GM21717 (cell line): ENCODE measurements at regions not wholly inside any gene's neighbourhood (a gene's known extent, or its start where the extent isn't known, plus 50 kb on each side); places are given as distances from the start of the nearest gene placed in this dataset.

Experiments used
- ATAC-seq: cut with Tn5 transposase; IDR thresholded peaks from one replicate; pipeline ENCODE4 v1.9.1; 2021; ENCODE audit warnings: mild to moderate bottlenecking, moderate library complexity; ENCODE audit not compliant: unreplicated experiment

DNA sequence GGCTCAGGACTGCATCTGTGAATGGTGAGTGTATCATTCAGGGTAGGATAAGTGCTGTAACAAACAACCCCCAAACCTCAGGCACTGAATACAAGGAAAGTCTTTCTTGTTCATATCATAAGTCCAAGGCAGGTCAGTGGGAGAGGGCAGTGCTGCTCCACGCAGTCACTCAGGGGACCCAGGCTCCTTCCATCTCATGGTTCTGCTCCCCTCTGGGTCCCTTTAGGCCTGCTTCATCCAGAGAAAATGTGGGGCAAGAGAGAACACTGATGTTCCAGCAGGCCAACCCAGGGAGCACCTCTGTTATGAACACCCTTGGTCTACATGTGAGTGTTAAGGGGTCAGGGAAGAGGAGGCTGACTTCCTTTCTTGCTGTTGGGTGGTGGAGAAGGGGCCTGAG lies 187.8 kb downstream of the CHST1 start:
- no peak for ATAC-seq

DNA sequence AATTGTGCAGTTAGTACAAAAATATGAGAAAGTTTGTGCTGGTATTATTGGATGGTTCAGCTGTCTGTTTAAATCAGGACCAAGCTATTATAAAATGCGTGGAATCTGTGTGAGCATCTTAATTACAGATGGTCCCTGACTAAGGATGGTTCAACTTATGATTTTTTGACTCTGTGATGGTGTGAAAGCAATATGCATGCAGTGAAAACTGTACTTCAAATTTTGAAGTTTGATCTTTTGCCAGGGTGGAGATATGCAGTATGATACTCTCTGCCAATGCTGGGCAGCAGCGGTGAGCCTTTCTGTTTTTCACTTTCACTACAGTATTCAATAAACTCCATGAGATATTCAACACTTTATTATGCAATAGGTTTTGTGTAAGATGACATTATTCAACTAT lies 189.3 kb downstream of the CHST1 start:
- no peak for ATAC-seq

DNA sequence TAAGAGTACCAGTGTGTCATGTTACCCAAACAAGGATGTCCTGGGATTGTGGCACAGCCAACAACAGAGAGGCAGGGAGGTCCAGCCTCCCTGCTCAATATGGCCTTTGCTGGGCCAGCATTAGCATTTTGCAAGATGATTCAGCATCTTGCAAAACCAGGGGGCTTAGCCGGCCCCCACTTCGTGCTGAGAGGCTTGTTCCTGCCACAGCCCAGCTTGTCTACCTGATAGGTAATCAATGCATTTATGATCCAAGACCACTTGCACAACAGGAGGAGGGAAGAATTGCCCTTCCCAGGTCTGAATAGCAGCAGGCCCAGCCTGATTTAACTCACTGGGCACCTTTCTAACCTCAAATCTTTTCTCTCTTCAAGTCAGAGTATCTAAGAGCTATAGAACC lies 189.0 kb upstream of the SYT13 start:
- no peak for ATAC-seq

DNA sequence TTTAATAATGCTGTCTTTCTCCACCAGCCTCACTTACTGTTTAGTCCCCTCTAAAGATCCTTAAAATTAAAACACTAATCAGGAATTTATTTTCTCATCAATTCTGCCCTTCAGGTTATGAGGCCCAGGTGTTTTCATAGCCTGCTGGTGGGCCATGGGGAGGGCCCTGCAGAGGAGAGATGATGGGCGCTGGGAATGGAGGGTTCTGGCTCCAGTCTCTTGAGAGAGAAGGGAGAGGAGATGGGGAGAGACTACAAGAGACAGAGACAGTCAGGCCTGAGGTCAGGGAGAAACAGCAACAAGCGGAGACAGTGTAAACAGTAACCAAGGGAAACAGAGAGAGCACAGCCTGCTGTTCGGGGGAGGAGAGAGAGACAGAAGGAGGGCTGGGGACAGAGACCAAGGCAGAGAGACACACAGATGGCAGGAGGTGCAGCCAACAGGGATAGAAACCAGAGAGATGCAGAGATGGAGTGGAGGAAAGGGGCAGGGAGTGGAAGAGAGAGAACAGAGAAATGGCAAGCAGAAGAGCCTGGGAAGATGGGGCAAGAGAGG lies 187.3 kb upstream of the SYT13 start:
- no peak for ATAC-seq

DNA sequence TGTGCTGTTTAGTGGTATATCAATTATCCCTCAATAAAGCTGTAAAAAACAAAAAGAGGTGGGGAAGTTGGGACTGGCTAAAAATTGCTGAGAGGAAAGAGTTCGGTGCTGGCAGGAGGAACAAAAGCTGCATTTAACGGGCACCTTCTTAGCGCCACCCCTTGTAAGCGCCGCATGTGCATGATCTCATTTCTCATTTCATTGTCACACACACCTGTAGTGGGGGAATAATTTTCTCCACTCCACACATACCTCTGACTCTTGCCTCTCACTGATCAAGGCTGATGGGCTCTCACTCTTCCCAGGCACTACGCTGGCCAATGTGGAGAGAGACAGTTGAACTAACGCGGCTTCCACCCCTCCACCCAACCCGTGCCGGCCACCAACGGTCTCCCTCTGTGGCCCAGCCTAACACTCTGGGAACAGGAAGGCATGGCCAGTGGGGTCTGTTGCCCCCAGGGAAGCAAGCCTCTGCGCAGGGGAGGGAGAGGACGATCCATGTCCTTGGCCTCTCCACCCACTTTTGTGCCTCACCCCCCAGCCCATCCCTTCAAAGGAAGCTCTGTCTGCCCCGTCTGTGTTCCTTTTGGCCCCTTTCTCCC lies 186.7 kb upstream of the SYT13 start:
- no peak for ATAC-seq

DNA sequence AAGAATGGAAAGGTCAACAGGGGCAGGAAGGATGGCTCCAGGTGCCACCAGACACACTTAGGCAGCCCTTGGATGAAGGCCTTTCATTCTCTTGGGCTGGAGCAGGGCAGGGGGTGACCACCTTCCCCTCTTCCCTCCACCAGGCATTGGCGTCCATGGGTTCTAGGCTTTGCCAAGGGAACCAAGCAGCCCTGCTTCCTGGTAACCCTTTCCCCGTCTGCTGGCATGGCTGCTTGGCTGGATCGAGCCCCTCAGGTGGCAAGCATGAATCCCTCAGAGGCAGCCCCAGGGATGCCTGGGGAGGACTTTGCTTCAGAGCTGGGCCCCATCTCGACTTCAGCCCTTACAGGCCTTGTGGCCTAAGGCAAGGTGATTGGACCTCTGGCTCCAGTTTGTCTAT lies 185.1 kb upstream of the SYT13 start:
- ATAC-seq: no peak

DNA sequence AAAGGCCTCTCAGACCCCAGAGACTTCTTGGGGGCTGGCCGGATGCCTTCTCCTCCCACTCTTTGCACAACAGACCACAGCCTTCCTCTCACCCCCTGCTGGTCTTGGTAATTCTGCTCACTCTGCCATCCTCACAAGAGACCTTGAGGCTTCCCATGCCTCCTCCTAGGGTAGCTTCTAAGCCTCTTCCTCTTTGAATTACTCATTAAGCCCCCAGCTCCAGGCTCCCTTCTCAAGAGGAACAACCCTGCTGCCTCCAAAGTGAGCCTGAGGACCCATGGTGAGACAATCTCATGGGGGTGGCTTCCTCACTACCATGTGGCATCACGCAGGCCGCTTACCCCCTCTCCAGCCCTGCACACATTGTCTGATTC lies 184.6 kb upstream of the SYT13 start:
- no peak for ATAC-seq

DNA sequence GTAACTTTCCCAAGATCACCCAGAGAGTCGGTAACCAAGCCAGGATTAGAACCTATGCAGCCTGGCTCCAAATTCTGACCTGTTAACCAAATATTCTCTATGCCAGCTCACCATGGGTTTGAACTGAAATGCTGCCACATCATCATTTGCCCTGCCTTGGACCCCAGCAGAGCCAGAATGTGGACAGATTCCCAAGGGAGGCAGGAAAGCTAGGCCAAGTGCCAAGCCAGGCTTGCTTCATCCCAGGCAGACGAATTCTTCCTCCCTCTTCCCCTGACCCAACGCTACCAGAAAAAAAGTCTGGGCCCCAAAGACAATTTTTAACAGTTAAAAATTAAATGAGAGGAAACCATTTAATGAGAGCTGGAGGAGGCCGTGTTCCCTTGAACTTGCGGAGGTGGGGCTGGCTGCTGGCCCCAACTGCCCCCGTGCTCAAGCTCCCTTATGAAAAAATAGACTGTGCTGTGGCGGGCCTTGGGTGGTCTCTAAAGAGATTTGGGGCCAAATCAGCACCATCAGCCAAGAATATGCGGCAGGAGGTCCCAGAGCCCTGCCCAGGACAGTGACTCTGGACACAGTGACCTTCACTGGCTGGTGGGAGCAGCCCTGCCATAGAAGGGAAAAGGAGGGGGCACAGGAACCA lies 184.1 kb upstream of the SYT13 start:
- ATAC-seq: no peak

DNA sequence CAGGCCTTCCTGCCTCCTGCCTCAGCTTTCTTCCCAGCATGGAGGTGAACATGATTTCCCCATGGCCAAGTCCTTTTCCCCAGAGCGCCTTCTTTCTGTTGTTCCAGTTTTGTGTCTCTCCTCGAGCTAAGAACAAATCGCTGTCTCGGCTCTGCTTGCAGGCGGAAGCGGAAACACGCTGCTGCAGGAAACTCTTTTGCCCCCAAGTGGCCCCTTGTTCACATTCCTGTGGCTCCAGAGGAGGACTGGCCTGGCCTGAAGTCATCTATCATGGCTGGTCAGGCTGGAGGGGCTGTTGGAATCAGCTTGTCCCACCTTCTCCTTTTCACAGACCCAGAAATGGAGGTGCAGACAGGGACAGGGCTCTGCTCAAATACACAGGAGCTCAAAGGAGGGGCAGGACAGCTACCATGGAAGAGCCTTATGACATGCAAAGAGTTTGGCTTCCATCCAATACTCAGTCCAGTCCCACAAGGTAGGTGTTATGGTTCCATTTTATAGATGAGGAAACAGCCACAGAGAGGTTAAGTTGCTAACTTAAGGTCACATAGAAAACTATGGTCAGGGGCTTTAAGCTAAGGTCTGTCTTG lies 182.2 kb upstream of the SYT13 start:
- no peak for ATAC-seq

DNA sequence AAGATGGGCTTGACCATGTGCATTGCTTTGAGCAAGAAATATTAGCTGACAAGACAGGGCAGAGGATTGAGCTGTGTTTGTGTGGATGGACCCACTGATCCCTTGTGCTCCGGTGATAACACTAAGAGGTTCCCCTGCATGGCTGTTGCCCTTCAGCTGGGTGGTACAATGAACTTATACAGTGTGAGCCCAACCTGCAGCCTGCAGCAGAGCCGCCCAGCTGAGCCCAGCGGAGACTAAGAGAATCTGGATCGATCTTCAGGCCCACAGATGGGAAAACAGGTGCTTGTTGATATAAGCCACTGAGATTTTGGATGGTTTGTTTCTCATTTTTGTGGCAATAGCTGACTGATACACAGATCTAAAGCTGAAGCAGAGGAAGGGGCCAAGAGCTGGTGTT lies 177.4 kb upstream of the SYT13 start:
- no peak for ATAC-seq

DNA sequence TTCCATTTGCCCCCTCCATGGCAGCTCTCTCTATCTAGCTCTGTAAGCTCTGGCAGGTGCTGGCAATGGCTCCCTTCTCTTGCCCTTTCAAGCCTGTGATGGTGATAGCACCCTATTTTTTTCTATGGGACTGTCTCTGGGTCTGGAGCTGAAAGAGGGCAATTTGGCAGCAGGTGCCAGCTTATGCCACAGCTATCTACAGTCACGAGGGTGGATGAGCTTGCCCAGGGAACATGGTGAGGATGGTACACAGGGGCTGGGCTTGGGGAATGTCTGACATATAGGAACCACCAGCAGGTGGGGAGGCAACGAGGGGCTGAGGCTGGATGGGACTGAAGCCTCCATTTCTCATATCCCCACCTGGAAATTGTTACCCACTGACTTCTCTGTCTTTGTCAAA lies 175.4 kb upstream of the SYT13 start:
- ATAC-seq: no peak

DNA sequence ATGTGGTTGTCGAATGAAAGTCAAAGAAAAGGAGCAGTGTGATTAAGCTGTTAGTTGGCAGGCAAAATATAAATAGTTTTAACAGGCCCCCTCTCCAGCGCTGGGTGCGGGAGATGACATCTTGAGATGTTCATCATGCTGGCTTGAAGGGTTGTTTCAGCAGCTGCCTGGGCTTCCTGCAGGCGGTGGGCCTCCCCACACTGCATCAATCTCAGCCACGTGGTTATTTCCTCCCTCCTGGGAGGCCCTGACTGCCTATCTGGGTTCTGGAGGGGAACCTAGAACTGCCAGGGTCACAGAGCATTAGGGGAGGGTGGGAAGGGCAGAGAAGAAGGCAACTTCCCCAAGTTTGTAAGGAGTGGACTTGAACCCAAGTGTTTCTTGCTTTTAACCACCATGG lies 173.3 kb upstream of the SYT13 start:
- ATAC-seq: no peak

DNA sequence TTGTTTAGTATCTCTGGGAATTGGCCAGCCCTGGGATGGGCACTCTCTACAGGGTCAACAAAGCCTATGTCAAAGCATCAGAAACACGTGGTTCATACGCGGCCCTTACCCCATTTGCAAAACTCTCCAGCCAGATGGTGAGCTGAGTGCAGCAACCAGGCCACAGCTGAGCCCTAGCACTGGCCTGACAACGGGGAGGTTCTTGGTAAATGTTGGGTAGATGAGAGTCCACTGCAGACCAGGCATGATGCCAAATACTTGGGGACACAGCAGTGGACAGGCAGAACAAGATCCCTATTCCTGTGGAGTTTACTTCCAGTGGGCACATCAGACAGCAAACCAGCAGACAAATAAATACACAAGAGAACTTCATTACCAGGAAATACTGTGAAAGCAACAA lies 172.1 kb upstream of the SYT13 start:
- no peak for ATAC-seq

DNA sequence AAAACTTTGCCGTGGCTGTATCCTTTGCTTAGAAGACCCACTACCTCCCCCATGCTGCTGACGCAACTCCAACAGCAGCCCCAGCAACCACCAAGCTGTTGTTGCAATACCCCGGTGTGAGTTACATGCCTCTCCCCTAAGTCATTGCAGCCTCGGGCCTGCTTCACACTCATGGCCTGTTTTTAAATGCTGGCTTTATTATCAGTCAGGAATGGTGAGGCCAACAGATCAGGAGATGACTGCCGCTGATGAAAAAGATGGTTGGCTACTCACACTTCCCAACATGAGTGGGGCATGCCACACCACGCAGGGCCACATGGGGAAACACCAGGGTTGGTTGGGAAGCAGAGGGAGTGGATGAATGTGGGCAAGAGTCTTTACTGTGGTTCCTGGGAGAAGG lies 171.5 kb upstream of the SYT13 start:
- no peak for ATAC-seq

DNA sequence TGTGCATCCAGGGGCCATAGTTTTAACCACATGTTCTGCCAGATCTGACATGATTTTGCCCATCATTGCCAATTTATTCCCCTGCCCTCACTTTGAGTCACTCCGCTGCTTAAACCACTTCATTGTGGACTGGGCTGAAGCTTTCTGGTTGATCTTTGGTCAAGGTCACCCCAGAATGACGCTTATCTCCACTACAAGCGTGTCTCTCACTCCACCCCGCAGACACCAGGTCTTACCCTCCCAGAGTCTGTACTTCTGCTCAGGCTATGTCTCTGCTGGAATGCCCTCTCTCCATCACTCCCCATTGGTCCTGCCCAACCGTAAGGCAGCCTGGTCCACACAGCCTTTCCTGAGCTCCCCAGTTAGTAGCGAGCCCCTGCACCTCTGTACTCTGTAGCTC lies 170.5 kb upstream of the SYT13 start:
- ATAC-seq: no peak

DNA sequence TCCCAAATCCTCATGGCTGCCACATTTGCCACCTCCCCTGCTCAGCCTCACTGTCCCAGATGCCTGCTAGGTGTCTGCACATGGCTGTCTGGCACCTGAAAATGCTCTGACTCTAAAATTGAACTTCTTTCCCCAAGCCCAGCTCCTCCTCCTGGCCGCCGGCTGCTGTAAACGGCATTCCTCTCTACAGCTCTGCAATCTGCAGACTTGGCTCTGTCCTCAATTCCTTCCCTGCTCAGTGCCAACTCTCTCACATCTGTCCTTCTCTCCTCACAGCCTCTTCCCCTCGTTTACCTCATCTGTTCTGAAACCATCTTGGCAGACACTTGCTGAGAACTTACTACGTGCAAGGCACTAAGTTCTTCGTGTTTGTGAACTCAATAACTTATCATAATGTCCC lies 169.4 kb upstream of the SYT13 start:
- ATAC-seq: no peak

DNA sequence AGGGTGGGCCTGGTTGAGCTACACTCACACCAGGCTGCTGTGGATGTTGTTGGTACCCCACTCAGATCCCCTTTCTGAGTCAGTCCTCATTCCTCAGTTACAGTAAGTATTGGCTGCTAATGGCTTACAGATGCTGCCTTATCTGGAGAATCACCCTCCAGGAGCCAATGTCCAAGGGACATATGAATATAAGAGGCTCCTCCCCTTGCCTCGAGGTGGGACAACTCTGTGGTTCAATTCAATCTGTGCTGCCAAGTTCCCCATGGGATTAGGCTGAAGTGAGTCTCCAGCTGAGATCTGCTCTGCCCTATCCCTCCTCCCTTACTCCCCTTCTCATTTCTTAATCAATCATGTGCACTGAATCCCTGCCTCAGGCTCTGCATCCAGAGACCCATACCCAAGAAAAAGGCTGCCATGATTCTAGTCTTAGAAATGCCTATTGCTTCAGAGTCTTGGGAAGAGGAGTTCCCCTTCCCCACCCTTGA lies 168.8 kb upstream of the SYT13 start:
- no peak for ATAC-seq

DNA sequence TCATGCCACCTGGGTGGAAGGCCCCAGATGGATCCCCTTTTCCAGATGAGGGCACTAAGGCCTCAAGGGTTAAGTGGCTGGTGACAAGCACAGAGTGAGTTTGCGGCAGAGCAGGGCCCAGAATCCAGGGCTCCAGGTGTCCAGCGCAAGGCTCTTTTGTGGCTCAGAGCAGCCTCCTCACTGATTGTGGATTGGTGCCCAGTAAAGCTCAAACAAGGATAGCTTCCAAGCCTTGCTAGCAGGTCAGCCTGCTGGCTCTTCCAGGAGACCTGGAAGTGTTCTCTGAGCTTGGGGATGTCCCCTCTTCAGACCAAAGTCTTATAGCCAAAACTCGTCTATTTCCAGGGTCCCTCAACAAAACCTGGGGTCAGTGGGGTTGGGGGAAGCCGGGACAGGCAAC lies 167.6 kb upstream of the SYT13 start:
- ATAC-seq: no peak

DNA sequence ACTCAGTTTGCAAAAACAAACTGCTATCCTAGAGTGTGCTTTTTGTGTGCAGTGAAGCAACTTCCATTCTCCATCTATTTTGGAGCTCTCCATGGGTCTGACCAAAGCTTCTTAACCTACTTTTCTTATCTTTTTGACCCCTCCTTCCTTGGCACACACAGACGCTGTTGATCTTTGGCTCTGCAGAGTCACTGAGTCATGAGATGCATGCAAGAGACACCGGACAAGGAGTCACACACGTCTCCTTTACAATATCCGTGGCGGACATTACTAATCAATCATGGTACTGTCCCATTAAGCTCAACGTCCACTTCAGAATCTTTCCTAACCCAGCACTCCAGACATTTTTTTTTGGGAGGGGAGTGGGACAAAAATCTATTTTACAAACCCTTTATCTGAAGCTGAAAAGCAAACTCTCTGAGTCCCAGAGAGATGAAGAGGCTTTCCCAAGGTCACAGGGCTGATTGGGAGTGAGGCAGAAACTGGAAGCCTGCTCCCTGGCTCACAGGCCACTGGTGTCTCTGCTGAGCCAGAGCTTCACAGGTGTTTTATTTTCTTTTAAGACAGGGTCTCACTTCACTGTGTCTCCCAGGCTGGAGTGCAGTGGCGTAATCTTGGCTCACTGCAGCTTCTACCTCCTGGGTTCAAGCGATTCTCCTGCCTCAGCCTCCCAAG lies 165.8 kb upstream of the SYT13 start:
- ATAC-seq: no peak

DNA sequence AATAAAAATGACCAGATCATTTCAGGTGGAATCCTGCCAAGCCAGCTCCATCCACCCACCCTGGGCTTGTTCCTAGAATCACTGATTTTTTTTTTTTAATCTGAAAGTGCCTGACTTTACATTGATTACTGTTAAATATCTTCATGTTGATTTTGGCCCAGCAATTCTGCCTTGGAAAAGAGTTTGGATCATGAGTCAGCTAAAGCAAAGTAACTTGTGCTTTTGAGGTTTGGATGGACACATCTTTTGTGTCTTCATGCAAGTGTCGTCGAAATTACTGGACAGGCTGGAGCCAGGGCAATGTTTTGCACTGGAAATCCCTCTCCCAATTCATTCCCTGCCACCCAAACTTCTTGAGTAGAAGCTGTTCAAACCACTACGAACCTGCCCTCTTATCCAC lies 164.0 kb upstream of the SYT13 start:
- ATAC-seq: no peak

DNA sequence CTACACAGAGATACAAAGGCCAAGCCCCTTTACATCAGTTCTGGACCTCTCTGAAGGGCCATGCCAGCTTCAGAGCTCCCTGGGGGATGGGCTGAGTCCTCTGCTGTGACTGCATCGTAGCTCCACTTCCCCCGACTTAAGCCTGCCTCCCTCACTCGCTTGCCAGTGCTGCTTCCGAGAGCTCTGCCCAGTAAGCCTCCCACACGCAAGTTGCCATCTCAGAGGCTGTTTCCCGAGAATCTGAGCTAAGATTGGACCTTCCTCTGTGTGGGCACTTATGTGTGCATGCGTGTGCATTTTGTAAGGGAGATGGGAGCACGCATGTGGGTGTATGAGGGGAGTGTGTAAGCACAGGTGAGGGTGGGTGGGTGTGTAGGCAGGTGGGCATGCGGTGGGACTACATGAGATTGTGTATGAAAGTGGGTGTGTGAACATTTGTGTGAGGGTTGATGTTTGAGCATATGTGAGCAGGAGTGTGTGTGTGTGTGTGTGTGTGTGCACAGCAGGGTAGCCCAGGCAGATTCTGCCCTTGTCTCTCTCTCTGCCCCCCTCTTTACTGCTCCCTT lies 163.0 kb upstream of the SYT13 start:
- no peak for ATAC-seq

DNA sequence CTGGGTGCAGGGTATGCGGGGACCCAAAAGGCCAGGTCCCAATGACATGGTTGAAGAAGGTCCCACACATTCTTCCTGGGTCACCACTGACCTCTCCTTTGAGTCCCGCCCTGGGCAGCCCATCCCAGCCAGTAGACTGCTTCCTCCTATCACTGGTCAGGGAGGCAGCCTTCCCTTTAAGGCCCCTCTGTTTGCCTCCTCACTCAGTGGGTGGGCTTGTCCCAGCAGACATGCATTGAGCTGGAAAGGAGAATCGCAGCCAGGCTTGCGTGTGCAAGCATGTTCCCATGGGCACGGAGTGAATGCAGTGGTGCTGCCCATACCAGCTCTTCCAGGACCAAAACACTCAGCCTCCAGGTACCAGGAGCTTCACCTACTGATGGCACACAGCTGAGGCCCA lies 162.4 kb upstream of the SYT13 start:
- no peak for ATAC-seq
